NAMALWA (cell line): ENCODE measurements at regions not wholly inside any gene's neighbourhood (a gene's known extent, or its start where the extent isn't known, plus 50 kb on each side); places are given as distances from the start of the nearest gene placed in this dataset.
A peak's percentile ranks its signal among the peaks of the same experiment; 100 is the strongest.

Experiments used
- DNase-seq: peaks from one replicate; pipeline ENCODE4 v3.0.0-alpha.2; 2015; ENCODE audit warnings: low spot score

- no peak for DNase-seq
Measured at GRCh38 chr6:2535506-2535905, 215.2 kb downstream of the MYLK4 start.

GRCh38 chr6:2534406-2535042 is 216.2 kb downstream of the MYLK4 start:
- no peak for DNase-seq

- DNase-seq = no peak
Measured at GRCh38 chr6:2531426-2532215, 219.1 kb downstream of the MYLK4 start.

- no peak for DNase-seq
Measured at GRCh38 chr6:2529211-2529719, 221.5 kb downstream of the MYLK4 start.

- DNase-seq = no peak
Measured at GRCh38 chr6:2528156-2528555, 222.6 kb downstream of the MYLK4 start.

- no peak for DNase-seq
Measured at GRCh38 chr6:2526766-2527165, 224.0 kb downstream of the MYLK4 start.

- DNase-seq = peak; percentile 52
Measured at GRCh38 chr6:2524090-2524489, 226.6 kb downstream of the MYLK4 start.

- no peak for DNase-seq
Measured at GRCh38 chr6:2523061-2523460, 227.7 kb downstream of the MYLK4 start.

GRCh38 chr6:2522521-2522920 is 228.2 kb downstream of the MYLK4 start:
- no peak for DNase-seq

GRCh38 chr6:2517855-2518473 is 232.8 kb downstream of the MYLK4 start:
- DNase-seq = no peak

GRCh38 chr6:2517401-2517800 is 233.3 kb downstream of the MYLK4 start:
- no peak for DNase-seq

- DNase-seq = no peak
Measured at GRCh38 chr6:2516059-2516458, 234.7 kb downstream of the MYLK4 start.

- no peak for DNase-seq
Measured at GRCh38 chr6:2514965-2515543, 235.7 kb downstream of the MYLK4 start.

GRCh38 chr6:2512802-2513201 is 237.9 kb downstream of the MYLK4 start:
- DNase-seq = no peak

- DNase-seq = no peak
Measured at GRCh38 chr6:2510316-2510715, 240.4 kb downstream of the MYLK4 start.

- DNase-seq = no peak
Measured at GRCh38 chr6:2509711-2510110, 241.0 kb downstream of the MYLK4 start.

- DNase-seq = no peak
Measured at GRCh38 chr6:2508071-2508470, 242.7 kb downstream of the MYLK4 start.

- DNase-seq = no peak
Measured at GRCh38 chr6:2507521-2508037, 243.1 kb downstream of the MYLK4 start.

GRCh38 chr6:2507016-2507415 is 243.7 kb downstream of the MYLK4 start:
- DNase-seq = no peak

- peak; percentile 14 for DNase-seq
Measured at GRCh38 chr6:2505624-2506023, 245.1 kb downstream of the MYLK4 start.

- DNase-seq = no peak
Measured at GRCh38 chr6:2504495-2505064, 246.1 kb downstream of the MYLK4 start.
